Activated T-helper 2 cell treated with anti-CD3 and anti-CD28 coated beads, Interferon-gamma antibody, Interleukin-2, Interleukin-4, amounts not matched to agents 10 μg/mL and 5 μg/mL and 100 μg/mL, durations not matched to agents 14 hours and 24 hours and 36 hours (primary cell): ENCODE measurements at regions not wholly inside any gene's neighbourhood (a gene's known extent, or its start where the extent isn't known, plus 50 kb on each side); places are given as distances from the start of the nearest gene placed in this dataset.

ENCODE experiments used
- DNase-seq: peaks from one replicate; pipeline ENCODE4 v3.0.0; 2021; ENCODE audit warnings: low spot score
- H3K27ac Mint-ChIP-seq: one replicate; pipeline ENCODE4 v1.8.0; 2021; ENCODE audit warnings: mixed read lengths
- H3K27me3 Mint-ChIP-seq: one replicate; pipeline ENCODE4 v1.8.0; 2021; ENCODE audit warnings: low read depth, mixed read lengths
- H3K36me3 Mint-ChIP-seq: one replicate; pipeline ENCODE4 v1.8.0; 2021; ENCODE audit warnings: low read depth, mixed read lengths
- H3K4me1 Mint-ChIP-seq: one replicate; pipeline ENCODE4 v1.8.0; 2021; ENCODE audit warnings: low read depth, mixed read lengths
- H3K4me3 Mint-ChIP-seq: one replicate; pipeline ENCODE4 v1.8.0; 2021; ENCODE audit warnings: low read depth, mild to moderate bottlenecking, moderate library complexity, mixed read lengths
- H3K9me3 Mint-ChIP-seq: one replicate; pipeline ENCODE4 v1.8.0; 2021; ENCODE audit warnings: mixed read lengths
- intact Hi-C: fragments of 100-400 bp; cut with micrococcal nuclease; formaldehyde crosslinking; loops from one replicate; pipeline ENCODE4 v1.15.1; 2023

GRCh38 chr5:6181871-6182270 lies 196.5 kb downstream of the MED10 start:
- no peak overlapping the region for H3K27ac Mint-ChIP-seq
- DNase-seq = no peak

GRCh38 chr5:6181147-6181729 lies 197.1 kb downstream of the MED10 start:
- no peaks in the 10 kb centered on the region for H3K27me3 Mint-ChIP-seq

More at GRCh38 chr5:6181871-6182270, 196.5 kb downstream of the MED10 start:
- intact Hi-C loops = no loop called here
- Mint-ChIP-seq H3K27me3 (no peaks in the 10 kb centered on the region), H3K36me3 (no peaks in the 10 kb centered on the region), H3K4me1 (no peaks in the 10 kb centered on the region), H3K9me3 (no peaks in the 10 kb centered on the region), H3K4me3 (no peak overlapping the region)

GRCh38 chr5:6180231-6180872 lies 198.0 kb downstream of the MED10 start:
- DNase-seq = no peak
- intact Hi-C loops = no loop called here
- H3K27ac Mint-ChIP-seq = no peak overlapping the region
- no peaks in the 10 kb centered on the region for H3K36me3 Mint-ChIP-seq
- no peaks in the 10 kb centered on the region for H3K27me3 Mint-ChIP-seq
- H3K4me1 Mint-ChIP-seq = no peaks in the 10 kb centered on the region
- no peaks in the 10 kb centered on the region for H3K9me3 Mint-ChIP-seq
- no peak overlapping the region for H3K4me3 Mint-ChIP-seq

More at GRCh38 chr5:6181147-6181729, 197.1 kb downstream of the MED10 start:
- no peak for DNase-seq
- no peak overlapping the region for H3K27ac Mint-ChIP-seq
- no peaks in the 10 kb centered on the region for H3K36me3 Mint-ChIP-seq
- no peaks in the 10 kb centered on the region for H3K9me3 Mint-ChIP-seq
- no peak overlapping the region for H3K4me3 Mint-ChIP-seq
- H3K4me1 Mint-ChIP-seq = no peaks in the 10 kb centered on the region
- intact Hi-C loops = no loop called here

- H3K36me3 Mint-ChIP-seq = no peaks in the 10 kb centered on the region
- no peaks in the 10 kb centered on the region for H3K4me1 Mint-ChIP-seq
- no peak for DNase-seq
- no peak overlapping the region for H3K27ac Mint-ChIP-seq
- H3K27me3 Mint-ChIP-seq = no peaks in the 10 kb centered on the region
- H3K4me3 Mint-ChIP-seq = no peak overlapping the region
- intact Hi-C loops = no loop called here
- no peaks in the 10 kb centered on the region for H3K9me3 Mint-ChIP-seq
Measured at GRCh38 chr5:6178846-6179532, 199.4 kb downstream of the MED10 start.

- H3K4me1 Mint-ChIP-seq = no peaks in the 10 kb centered on the region
- no peaks in the 10 kb centered on the region for H3K36me3 Mint-ChIP-seq
- H3K27me3 Mint-ChIP-seq = no peaks in the 10 kb centered on the region
- H3K9me3 Mint-ChIP-seq = no peaks in the 10 kb centered on the region
- no peak overlapping the region for H3K4me3 Mint-ChIP-seq
- H3K27ac Mint-ChIP-seq = no peak overlapping the region
- no peak for DNase-seq
- intact Hi-C loops = no loop called here
Measured at GRCh38 chr5:6177926-6178325, 200.4 kb downstream of the MED10 start.

GRCh38 chr5:6176102-6176693 lies 202.1 kb downstream of the MED10 start:
- intact Hi-C loops = no loop called here
- no peak overlapping the region for H3K27ac Mint-ChIP-seq
- DNase-seq = no peak
- H3K36me3 Mint-ChIP-seq = no peaks in the 10 kb centered on the region
- H3K4me3 Mint-ChIP-seq = no peak overlapping the region
- peaks cover 3% of the 10 kb centered on the region for H3K27me3 Mint-ChIP-seq
- no peaks in the 10 kb centered on the region for H3K9me3 Mint-ChIP-seq
- no peaks in the 10 kb centered on the region for H3K4me1 Mint-ChIP-seq

- Mint-ChIP-seq H3K9me3 (no peaks in the 10 kb centered on the region), H3K27me3 (peaks cover 4% of the 10 kb centered on the region)
- intact Hi-C loops = no loop called here
Measured at GRCh38 chr5:6175172-6175854, 203.0 kb downstream of the MED10 start.

GRCh38 chr5:6169660-6170059 lies 208.7 kb downstream of the MED10 start:
- H3K4me1 Mint-ChIP-seq = no peaks in the 10 kb centered on the region
- intact Hi-C loops = no loop called here
- H3K27me3 Mint-ChIP-seq = peaks cover 8% of the 10 kb centered on the region
- DNase-seq = no peak
- H3K36me3 Mint-ChIP-seq = no peaks in the 10 kb centered on the region
- H3K9me3 Mint-ChIP-seq = no peaks in the 10 kb centered on the region
- H3K4me3 Mint-ChIP-seq = no peak overlapping the region
- H3K27ac Mint-ChIP-seq = no peak overlapping the region

More at GRCh38 chr5:6175172-6175854, 203.0 kb downstream of the MED10 start:
- Mint-ChIP-seq H3K36me3 (no peaks in the 10 kb centered on the region), H3K4me3 (no peak overlapping the region), H3K27ac (no peak overlapping the region), H3K4me1 (no peaks in the 10 kb centered on the region)
- no peak for DNase-seq

- H3K27me3 Mint-ChIP-seq = peaks cover 5% of the 10 kb centered on the region
- no peaks in the 10 kb centered on the region for H3K9me3 Mint-ChIP-seq
- intact Hi-C loops = no loop called here
- H3K27ac Mint-ChIP-seq = no peak overlapping the region
- no peaks in the 10 kb centered on the region for H3K36me3 Mint-ChIP-seq
- H3K4me1 Mint-ChIP-seq = no peaks in the 10 kb centered on the region
- no peak overlapping the region for H3K4me3 Mint-ChIP-seq
- no peak for DNase-seq
Measured at GRCh38 chr5:6166698-6167394, 211.5 kb downstream of the MED10 start.

- H3K4me1 Mint-ChIP-seq = no peaks in the 10 kb centered on the region
- no peaks in the 10 kb centered on the region for H3K9me3 Mint-ChIP-seq
- H3K4me3 Mint-ChIP-seq = no peak overlapping the region
- no peak for DNase-seq
- no peak overlapping the region for H3K27ac Mint-ChIP-seq
- intact Hi-C loops = no loop called here
- H3K36me3 Mint-ChIP-seq = no peaks in the 10 kb centered on the region
- no peaks in the 10 kb centered on the region for H3K27me3 Mint-ChIP-seq
Measured at GRCh38 chr5:6163913-6164312, 214.4 kb downstream of the MED10 start.

GRCh38 chr5:6162175-6162574 lies 216.2 kb downstream of the MED10 start:
- Mint-ChIP-seq H3K36me3 (no peaks in the 10 kb centered on the region), H3K9me3 (no peaks in the 10 kb centered on the region), H3K4me1 (no peaks in the 10 kb centered on the region), H3K27me3 (no peaks in the 10 kb centered on the region), H3K27ac (no peak overlapping the region), H3K4me3 (no peak overlapping the region)
- no peak for DNase-seq
- intact Hi-C loops = no loop called here

GRCh38 chr5:6161257-6161656 lies 217.1 kb downstream of the MED10 start:
- no peak overlapping the region for H3K27ac Mint-ChIP-seq
- no peaks in the 10 kb centered on the region for H3K27me3 Mint-ChIP-seq
- no peaks in the 10 kb centered on the region for H3K4me1 Mint-ChIP-seq

More at GRCh38 chr5:6161257-6161656, 217.1 kb downstream of the MED10 start:
- Mint-ChIP-seq H3K36me3 (no peaks in the 10 kb centered on the region), H3K9me3 (no peaks in the 10 kb centered on the region), H3K4me3 (no peak overlapping the region)
- intact Hi-C loops = no loop called here
- no peak for DNase-seq
